Activated CD8-positive, alpha-beta memory T cell treated with anti-CD3 and anti-CD28 coated beads, Interleukin-2, amount 50 U/mL, for 48 hours (primary cell): ENCODE measurements at regions not wholly inside any gene's neighbourhood (a gene's known extent, or its start where the extent isn't known, plus 50 kb on each side); places are given as distances from the start of the nearest gene placed in this dataset.

Source experiments
- DNase-seq: peaks from one replicate; pipeline ENCODE4 v3.0.0-alpha.2; 2020

- no peak for DNase-seq
Measured at GRCh38 chr10:3999642-4000041, 214.6 kb upstream of the KLF6 start.

- DNase-seq: no peak
Measured at GRCh38 chr10:3996697-3997096, 211.7 kb upstream of the KLF6 start.

- DNase-seq: no peak
Measured at GRCh38 chr10:3995302-3996210, 210.5 kb upstream of the KLF6 start.

DNA sequence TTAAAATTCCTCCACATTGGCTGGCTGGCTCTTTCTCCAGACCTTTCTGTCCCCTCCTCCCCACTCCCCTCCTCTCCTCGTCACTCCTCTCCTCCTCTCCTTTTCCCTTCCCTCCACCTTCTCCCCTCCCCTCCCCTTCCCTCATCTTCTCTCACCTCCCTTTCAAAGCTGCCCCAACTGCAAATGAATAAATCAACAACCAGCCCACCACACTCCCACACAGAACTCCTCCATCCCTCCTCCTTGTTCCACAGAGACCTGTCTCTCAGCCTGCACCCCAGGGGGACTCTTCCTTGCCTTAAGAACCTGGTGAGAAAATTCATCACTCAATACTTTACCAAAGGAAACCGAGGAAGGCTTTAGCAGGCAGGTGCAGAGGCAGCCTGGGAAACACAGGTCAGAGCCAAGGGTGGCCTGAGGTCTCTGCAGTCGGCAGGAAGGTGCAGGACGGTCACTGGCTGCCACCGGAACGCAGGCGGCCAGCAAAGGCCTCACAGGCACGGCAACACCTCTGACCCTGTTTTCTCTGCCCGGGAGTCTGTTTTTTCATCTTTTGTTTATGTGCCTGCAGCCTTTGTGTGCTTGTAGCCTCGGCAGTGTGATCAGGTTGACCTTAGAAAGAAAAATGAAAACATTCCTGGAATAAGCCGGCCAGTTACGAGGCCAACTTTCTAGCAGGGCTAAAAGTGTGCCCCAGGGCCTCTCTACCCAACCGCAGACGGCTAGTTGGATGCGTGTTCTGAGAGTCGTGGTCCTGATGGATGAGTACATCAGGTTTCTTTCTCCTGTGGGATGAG, 207.6 kb upstream of the KLF6 start:
- DNase-seq: no peak

DNA sequence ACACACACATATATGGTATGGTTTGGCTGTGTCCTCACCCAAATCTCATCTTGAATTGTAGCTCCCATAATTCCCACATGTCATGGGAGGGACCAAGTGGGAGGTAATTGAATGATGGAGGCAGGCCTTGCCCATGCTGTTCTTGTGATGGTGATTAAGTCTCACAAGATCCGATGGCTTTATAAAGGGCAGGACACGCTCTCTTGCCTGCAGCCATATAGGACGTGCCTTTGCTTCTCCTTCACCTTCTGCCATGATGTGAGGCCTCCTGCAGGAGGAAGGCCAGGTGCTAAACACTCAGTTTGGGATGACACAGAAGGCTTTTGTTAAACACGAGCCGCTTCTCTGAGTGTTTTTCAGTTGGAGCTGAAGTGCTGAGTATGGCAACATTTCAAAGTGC, 205.3 kb upstream of the KLF6 start:
- no peak for DNase-seq

- no peak for DNase-seq
Measured at GRCh38 chr10:3987143-3987974, 202.3 kb upstream of the KLF6 start.

DNA sequence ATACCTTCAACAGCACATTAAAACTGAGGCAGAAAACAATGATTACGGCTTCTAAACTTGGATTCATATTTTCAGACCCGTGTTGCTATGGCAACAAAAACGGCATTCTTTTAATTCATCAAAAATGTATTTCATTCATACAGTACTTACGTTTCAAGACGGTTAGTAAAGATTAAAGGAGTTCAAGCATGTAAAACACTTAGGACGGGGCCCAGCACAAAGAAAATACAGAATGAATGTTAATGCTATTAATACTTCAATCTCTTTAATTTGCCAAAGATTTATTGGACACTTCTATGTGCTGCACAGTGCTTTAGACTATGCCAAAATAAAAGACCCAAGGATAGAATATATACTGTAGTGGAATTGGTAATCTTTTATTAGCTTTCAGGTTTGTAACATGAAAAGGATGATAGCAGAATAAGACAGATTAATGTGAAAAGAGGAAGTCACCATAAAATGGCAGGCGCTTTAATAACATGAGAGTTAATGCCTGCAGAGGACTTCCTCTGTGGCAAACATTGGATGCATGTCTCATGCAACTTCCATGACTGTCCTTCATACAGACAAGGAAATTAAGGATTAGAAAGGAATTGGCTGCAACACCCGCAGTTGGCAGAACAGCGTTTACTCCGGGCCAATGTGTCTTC, 201.6 kb upstream of the KLF6 start:
- DNase-seq: no peak

- no peak for DNase-seq
Measured at GRCh38 chr10:3982746-3983442, 197.9 kb upstream of the KLF6 start.

GRCh38 chr10:3981300-3981699, 196.3 kb upstream of the KLF6 start:
- DNase-seq: no peak

DNA sequence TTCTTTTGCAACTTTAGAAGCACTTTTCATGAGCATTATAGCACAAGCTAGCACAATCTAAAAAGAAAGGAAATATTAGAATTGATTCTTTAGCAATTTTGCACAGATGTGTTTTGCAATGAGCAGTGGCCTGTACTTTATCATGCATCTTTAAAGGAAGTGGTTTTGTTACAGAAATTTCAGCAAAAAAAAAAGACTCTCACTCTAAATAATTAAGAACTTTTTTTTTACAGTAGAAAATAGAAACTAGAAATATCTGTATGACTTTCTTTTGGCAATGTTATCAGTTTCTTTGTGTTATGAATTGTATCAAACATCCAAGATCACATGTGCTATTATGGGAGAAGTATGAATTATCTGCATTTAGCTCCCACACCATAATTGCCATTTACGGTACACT, 195.7 kb upstream of the KLF6 start:
- no peak for DNase-seq

DNA sequence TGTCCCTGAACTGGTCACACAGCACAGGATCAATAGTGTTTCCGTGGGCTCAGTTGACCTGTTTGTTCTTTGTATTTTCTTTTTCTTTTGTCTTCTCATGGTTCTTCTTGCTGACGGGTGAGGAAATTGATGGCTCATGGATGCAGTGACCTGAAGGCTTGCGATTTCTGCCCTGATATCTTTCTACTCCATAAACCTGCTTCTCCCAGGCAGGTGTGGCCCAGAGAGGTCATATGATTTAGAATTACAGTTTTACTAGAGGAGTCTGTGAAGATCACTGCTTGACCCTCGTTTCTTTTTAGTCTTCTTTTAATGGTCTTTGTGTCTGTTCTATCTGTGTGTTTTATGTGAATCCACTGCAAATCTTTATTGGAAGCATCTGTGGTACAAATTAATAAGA, 195.1 kb upstream of the KLF6 start:
- no peak for DNase-seq

- DNase-seq: no peak
Measured at GRCh38 chr10:3978761-3979160, 193.8 kb upstream of the KLF6 start.

GRCh38 chr10:3978174-3978573, 193.2 kb upstream of the KLF6 start:
- no peak for DNase-seq

DNA sequence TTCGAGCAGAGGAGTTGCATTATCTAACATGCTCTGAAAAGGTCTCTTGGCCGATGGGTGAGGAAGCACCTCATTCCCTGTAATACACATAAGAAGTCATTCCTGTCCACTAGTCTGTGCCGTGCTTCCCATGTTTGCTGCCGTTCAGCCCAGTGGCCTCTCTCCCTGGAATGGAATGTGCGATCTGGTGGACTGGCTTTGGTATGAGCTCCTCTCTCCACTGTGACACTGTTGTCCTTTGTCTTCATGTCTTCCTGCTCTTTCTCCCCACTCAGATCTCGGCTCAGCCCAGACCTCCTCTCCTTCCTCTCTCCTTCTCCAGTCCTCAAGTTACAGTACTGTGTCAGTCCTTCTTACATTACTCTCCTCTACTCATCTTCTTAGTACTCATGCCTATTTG, 192.8 kb upstream of the KLF6 start:
- no peak for DNase-seq

DNA sequence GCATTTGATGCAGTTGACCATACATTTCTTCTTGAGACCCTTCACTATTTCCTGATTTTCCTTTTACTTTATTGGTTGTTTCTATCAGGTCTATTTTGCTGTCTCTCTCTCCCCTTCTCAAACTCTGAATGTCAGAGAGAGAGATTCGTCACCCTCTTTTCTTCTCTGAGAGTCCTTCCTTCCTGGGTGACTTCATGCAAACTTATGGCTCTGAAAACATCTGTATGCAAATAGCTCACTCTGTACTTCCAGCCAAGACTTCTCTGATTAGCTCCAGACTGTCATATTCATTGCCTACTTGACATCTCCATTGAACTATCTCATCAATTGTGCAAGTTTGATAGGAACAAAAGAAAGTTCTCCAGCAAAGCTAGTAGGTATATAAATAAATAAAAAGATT, 191.7 kb upstream of the KLF6 start:
- DNase-seq: no peak

GRCh38 chr10:3976171-3976570, 191.2 kb upstream of the KLF6 start:
- DNase-seq: no peak

- no peak for DNase-seq
Measured at GRCh38 chr10:3975016-3975415, 190.0 kb upstream of the KLF6 start.

DNA sequence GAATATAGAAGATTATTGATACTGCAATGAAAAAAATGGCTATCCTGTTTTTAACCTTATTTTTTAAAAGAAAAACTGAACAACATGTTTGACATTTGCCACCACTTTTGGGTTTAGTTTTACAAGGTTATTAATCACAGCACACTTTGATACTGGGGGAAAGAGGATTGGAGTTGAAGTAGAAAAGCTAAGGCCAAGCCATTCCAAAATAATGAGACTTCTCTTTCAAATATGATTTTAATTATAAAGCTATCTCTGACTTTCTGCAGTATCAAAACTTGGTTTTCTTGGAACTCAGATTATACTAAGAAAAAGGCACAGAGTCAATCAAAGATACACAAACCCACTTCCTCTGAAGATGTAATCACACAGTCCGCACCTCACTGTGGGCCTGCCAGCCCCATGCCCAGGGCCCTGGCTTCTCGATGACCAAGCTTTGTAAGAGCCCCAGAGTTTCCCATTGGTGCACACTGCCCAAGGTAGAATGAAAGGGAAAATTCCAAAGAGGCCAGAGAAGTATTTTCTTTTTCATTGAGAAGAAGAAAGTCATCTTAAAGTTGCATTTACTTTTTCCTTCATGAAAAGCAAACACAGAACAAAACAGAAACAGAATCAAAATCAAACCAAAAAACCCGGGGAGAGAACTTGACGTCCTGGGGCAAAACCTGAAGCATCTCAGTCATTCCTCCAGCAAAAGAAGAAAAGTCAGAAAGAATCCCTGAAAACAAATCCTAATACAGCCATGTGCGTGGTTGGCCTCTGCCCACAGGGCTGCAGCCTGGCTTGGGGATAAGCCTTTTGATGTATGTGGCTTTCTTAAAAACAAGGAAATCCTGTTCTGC, 187.7 kb upstream of the KLF6 start:
- DNase-seq: no peak

- DNase-seq: no peak
Measured at GRCh38 chr10:3971713-3972112, 186.7 kb upstream of the KLF6 start.

GRCh38 chr10:3969876-3970666, 185.1 kb upstream of the KLF6 start:
- DNase-seq: no peak
